K562 (cell line): ENCODE measurements at regions not wholly inside any gene's neighbourhood (a gene's known extent, or its start where the extent isn't known, plus 50 kb on each side); places are given as distances from the start of the nearest gene placed in this dataset.

Experiments used
- CBFB ChIP-seq: sonication (generic); formaldehyde crosslinking; IDR thresholded peaks from 2 replicates; pipeline ENCODE4 v1.4.0; 2020; ENCODE audit warnings: mild to moderate bottlenecking, missing genetic modification reagents
- CHD7 ChIP-seq: fragments of 200-600 bp; sonication (generic); IDR thresholded peaks from one replicate; pipeline ENCODE4 v1.6.1; 2012; ENCODE audit warnings: mild to moderate bottlenecking, low read depth, low read length, inconsistent platforms
- MBD2 ChIP-seq: sonication (generic); IDR thresholded peaks from 2 replicates; pipeline ENCODE4 v1.6.1; 2016; ENCODE audit warnings: low read depth, borderline replicate concordance
- U2AF1 ChIP-seq: fragments of 200-400 bp; formaldehyde crosslinking; optimal IDR thresholded peaks from 2 replicates; pipeline ENCODE3; 2017; ENCODE audit warnings: mild to moderate bottlenecking, low read depth, low read length, moderate library complexity
- ZZZ3 ChIP-seq: fragments of 450-650 bp; IDR thresholded peaks from 2 replicates; pipeline ENCODE4 v1.6.1; 2016; ENCODE audit warnings: antibody characterized with exemption, mild to moderate bottlenecking, moderate library complexity

GRCh38 chr20:19812056-19812455 is 54.0 kb downstream of the RIN2 start:
- TF ChIP-seq CBFB (CRISPR knock-in tag) (no peak), ZZZ3 (no peak), CHD7 (no peak), MBD2 (no peak), U2AF1 (no peak)
